ENCODE measurements at regions not wholly inside any gene's neighbourhood (a gene's known extent, or its start where the extent isn't known, plus 50 kb on each side); places are given as distances from the start of the nearest gene placed in this dataset.

GRCh38 chr18:54717673-54718407 lies 110.4 kb upstream of the RAB27B start:
- TF ChIP-seq CTCF (IDR thresholded peaks at IDR 0.05; ENCODE audit: borderline replicate concordance, extremely low read depth, low read length, poor library complexity, severe bottlenecking) (peak; percentile 45), EZH2 (IDR thresholded peaks at IDR 0.05; ENCODE audit: borderline replicate concordance, low read depth, low read length, severe bottlenecking) (no peak)

All from DND-41 (cell line).